ENCODE measurements at regions not wholly inside any gene's neighbourhood (a gene's known extent, or its start where the extent isn't known, plus 50 kb on each side); places are given as distances from the start of the nearest gene placed in this dataset.
"Not testable (repeated sequence)": the region's sequence is repeated elsewhere in the genome, so short reads cannot be mapped to it uniquely, and the experiment has no call there.

GRCh38 chr9:72440992-72441847, 76.2 kb upstream of the ZFAND5 start:
- TF ChIP-seq Cebpa-rat (IDR thresholded peaks at IDR 0.05), result no peak
- no peak overlapping the region for H3K4me3 ChIP-seq
- no peaks in the 10 kb centered on the region for H3K9me3 ChIP-seq (replicated peaks in 1 of 11)
- H4K20me1 ChIP-seq, result no peaks in the 10 kb centered on the region
- no peaks in the 10 kb centered on the region for H3K36me3 ChIP-seq
- H3K27me3 ChIP-seq, result no peaks in the 10 kb centered on the region
- H3K9ac ChIP-seq, result no peak overlapping the region
- peak overlapping the region in 3 of 11 experiments; percentile 62 to 79 (median 75); a peak in 5 of 22 replicates for H3K4me2 ChIP-seq
- peaks cover 0 to 87% (median 25%) of the 10 kb centered on the region in 10 experiments; a peak in 13 of 20 replicates for H3K4me1 ChIP-seq
- H3K27ac ChIP-seq, result peak overlapping the region in 2 of 11 experiments; percentile 10; a peak in 2 of 22 replicates

GRCh38 chr9:72440378-72440777, 75.4 kb upstream of the ZFAND5 start:
- H3K4me3 ChIP-seq, result no peak overlapping the region
- H3K9ac ChIP-seq, result no peak overlapping the region
- H3K4me2 ChIP-seq, result peak overlapping the region in 3 of 11 experiments; percentile 62 to 79 (median 75); a peak in 6 of 22 replicates
- no peaks in the 10 kb centered on the region for H3K9me3 ChIP-seq (replicated peaks in 1 of 11)
- H3K27me3 ChIP-seq, result no peaks in the 10 kb centered on the region
- H4K20me1 ChIP-seq, result no peaks in the 10 kb centered on the region
- H3K36me3 ChIP-seq, result no peaks in the 10 kb centered on the region
- H3K27ac ChIP-seq, result peak overlapping the region in 2 of 11 experiments; percentile 10; a peak in 1 of 22 replicates
- H3K4me1 ChIP-seq, result peaks cover 0 to 79% (median 19%) of the 10 kb centered on the region in 10 experiments; a peak in 13 of 20 replicates
- no peak for TF ChIP-seq Cebpa-rat (IDR thresholded peaks at IDR 0.05)

GRCh38 chr9:72433616-72434267, 68.7 kb upstream of the ZFAND5 start:
- not testable (repeated sequence) for H4K20me1 ChIP-seq; H3K9me3 ChIP-seq (replicated peaks in 1 of 11); H3K36me3 ChIP-seq; H3K4me3 ChIP-seq; H3K27me3 ChIP-seq; H3K27ac ChIP-seq; H3K4me2 ChIP-seq; H3K9ac ChIP-seq
- H3K4me1 ChIP-seq, result peaks cover 0 to 13% (median 0%) of the 10 kb centered on the region in 10 experiments; a peak in 4 of 20 replicates

GRCh38 chr9:72431036-72431435, 66.0 kb upstream of the ZFAND5 start:
- H3K4me2 ChIP-seq, result no peak overlapping the region
- H3K27me3 ChIP-seq, result no peaks in the 10 kb centered on the region
- no peak overlapping the region for H3K9ac ChIP-seq
- H3K27ac ChIP-seq, result no peak overlapping the region
- peaks cover 0 to 26% (median 0%) of the 10 kb centered on the region in 10 experiments; a peak in 4 of 20 replicates for H3K4me1 ChIP-seq
- TF ChIP-seq Cebpa-rat (IDR thresholded peaks at IDR 0.05), result no peak
- H4K20me1 ChIP-seq, result no peaks in the 10 kb centered on the region
- no peak overlapping the region for H3K4me3 ChIP-seq
- no peaks in the 10 kb centered on the region for H3K36me3 ChIP-seq
- no peaks in the 10 kb centered on the region for H3K9me3 ChIP-seq (replicated peaks in 1 of 11)

GRCh38 chr9:72428329-72428728, 63.3 kb upstream of the ZFAND5 start:
- peak overlapping the region in 2 of 11 experiments; percentile 54 to 63; a peak in 2 of 22 replicates for H3K4me2 ChIP-seq
- H3K36me3 ChIP-seq, result no peaks in the 10 kb centered on the region
- no peaks in the 10 kb centered on the region for H4K20me1 ChIP-seq
- H3K27me3 ChIP-seq, result no peaks in the 10 kb centered on the region
- H3K27ac ChIP-seq, result peak overlapping the region in 1 of 11 experiments; percentile 17; a peak in 1 of 22 replicates
- H3K9me3 ChIP-seq (replicated peaks in 1 of 11), result no peaks in the 10 kb centered on the region
- no peak overlapping the region for H3K9ac ChIP-seq
- peaks cover 0 to 49% (median 0%) of the 10 kb centered on the region in 10 experiments; a peak in 6 of 20 replicates for H3K4me1 ChIP-seq
- no peak for TF ChIP-seq Cebpa-rat (IDR thresholded peaks at IDR 0.05)
- H3K4me3 ChIP-seq, result no peak overlapping the region

GRCh38 chr9:72427801-72428200, 62.8 kb upstream of the ZFAND5 start:
- Histone ChIP-seq H3K4me3 (no peak overlapping the region), H3K9ac (no peak overlapping the region), H3K4me1 (peaks cover 0 to 55% (median 0%) of the 10 kb centered on the region in 10 experiments; a peak in 6 of 20 replicates), H3K9me3 (replicated peaks in 1 of 11) (no peaks in the 10 kb centered on the region), H4K20me1 (no peaks in the 10 kb centered on the region), H3K36me3 (no peaks in the 10 kb centered on the region), H3K27ac (no peak overlapping the region; a peak in 1 of 22 replicates), H3K27me3 (no peaks in the 10 kb centered on the region), H3K4me2 (peak overlapping the region in 2 of 11 experiments; percentile 54 to 63; a peak in 2 of 22 replicates)
- TF ChIP-seq Cebpa-rat (IDR thresholded peaks at IDR 0.05), result no peak

GRCh38 chr9:72424131-72424530, 59.1 kb upstream of the ZFAND5 start:
- Histone ChIP-seq H4K20me1 (no peaks in the 10 kb centered on the region), H3K4me2 (peak overlapping the region in 4 of 11 experiments; percentile 15 to 81 (median 72); a peak in 6 of 22 replicates), H3K4me1 (peaks cover 0 to 84% (median 0%) of the 10 kb centered on the region in 10 experiments; a peak in 6 of 20 replicates), H3K9ac (peak overlapping the region in 3 of 11 experiments; percentile 52 to 81 (median 80); a peak in 4 of 22 replicates), H3K27ac (peak overlapping the region in 4 of 11 experiments; percentile 32 to 97 (median 90); a peak in 7 of 22 replicates), H3K36me3 (no peaks in the 10 kb centered on the region), H3K4me3 (no peak overlapping the region), H3K27me3 (no peaks in the 10 kb centered on the region), H3K9me3 (replicated peaks in 1 of 11) (no peaks in the 10 kb centered on the region)
- TF ChIP-seq Cebpa-rat (IDR thresholded peaks at IDR 0.05), result no peak

- Histone ChIP-seq H3K36me3 (no peaks in the 10 kb centered on the region), H3K9me3 (replicated peaks in 1 of 11) (no peaks in the 10 kb centered on the region), H3K9ac (no peak overlapping the region), H4K20me1 (no peaks in the 10 kb centered on the region), H3K4me3 (no peak overlapping the region), H3K27ac (peak overlapping the region in 1 of 11 experiments; percentile 96; a peak in 2 of 22 replicates), H3K4me1 (peaks cover 0 to 68% (median 0%) of the 10 kb centered on the region in 10 experiments; a peak in 6 of 20 replicates), H3K27me3 (no peaks in the 10 kb centered on the region), H3K4me2 (peak overlapping the region in 2 of 11 experiments; percentile 80 to 81; a peak in 4 of 22 replicates)
- TF ChIP-seq Cebpa-rat (IDR thresholded peaks at IDR 0.05), result no peak
These were observed 57.2 kb upstream of the ZFAND5 start for GRCh38 chr9:72422214-72422613.

- H4K20me1 ChIP-seq, result no peaks in the 10 kb centered on the region
- peaks cover 0 to 55% (median 0%) of the 10 kb centered on the region in 10 experiments; a peak in 6 of 20 replicates for H3K4me1 ChIP-seq
- H3K27me3 ChIP-seq, result no peaks in the 10 kb centered on the region
- no peaks in the 10 kb centered on the region for H3K36me3 ChIP-seq
- H3K9ac ChIP-seq, result 0 out of 22 replicates have a peak overlapping the region, but pooled peaks of 1 of the 11 experiments have one; percentile 31
- H3K4me2 ChIP-seq, result peak overlapping the region in 2 of 11 experiments; percentile 72; a peak in 4 of 22 replicates
- no peaks in the 10 kb centered on the region for H3K9me3 ChIP-seq (replicated peaks in 1 of 11)
- H3K4me3 ChIP-seq, result no peak overlapping the region
- peak overlapping the region in 2 of 11 experiments; percentile 52 to 61; a peak in 4 of 22 replicates for H3K27ac ChIP-seq
- TF ChIP-seq Cebpa-rat (IDR thresholded peaks at IDR 0.05), result no peak
These were observed 55.8 kb upstream of the ZFAND5 start for GRCh38 chr9:72420783-72421182.
